Choroid plexus epithelial cell (primary cell): ENCODE measurements at regions not wholly inside any gene's neighbourhood (a gene's known extent, or its start where the extent isn't known, plus 50 kb on each side); places are given as distances from the start of the nearest gene placed in this dataset.

Experiments used
- DNase-seq: peaks from one replicate; pipeline ENCODE4 v3.0.0-alpha.2; 2010; ENCODE audit warnings: low read depth
- H3K4me3 ChIP-seq: 2 replicates; pipeline ENCODE4 v1.5.1; 2011; ENCODE audit warnings: low read depth, mild to moderate bottlenecking, control low read depth, low read length, moderate library complexity
- CTCF ChIP-seq: conservative IDR thresholded peaks from 2 replicates; pipeline ENCODE4 v1.5.1; 2011; ENCODE audit warnings: low read depth, mild to moderate bottlenecking, control low read depth, inconsistent platforms, low read length, moderate library complexity

GRCh38 chr10:29962166-29962850 is 97.1 kb downstream of the JCAD start:
- TF ChIP-seq CTCF, result no peak
- H3K4me3 ChIP-seq, result no peak overlapping the region
- DNase-seq, result no peak

- H3K4me3 ChIP-seq, result no peak overlapping the region
- no peak for DNase-seq
- TF ChIP-seq CTCF, result no peak
Observed at GRCh38 chr10:29961351-29961750, 98.0 kb downstream of the JCAD start.

GRCh38 chr10:29960261-29960660 is 99.1 kb downstream of the JCAD start:
- H3K4me3 ChIP-seq, result no peak overlapping the region
- no peak for TF ChIP-seq CTCF
- no peak for DNase-seq

- DNase-seq, result no peak
- H3K4me3 ChIP-seq, result no peak overlapping the region
- no peak for TF ChIP-seq CTCF
Observed at GRCh38 chr10:29959586-29959985, 99.8 kb downstream of the JCAD start.

GRCh38 chr10:29958440-29958839 is 100.9 kb downstream of the JCAD start:
- DNase-seq, result no peak
- no peak for TF ChIP-seq CTCF
- no peak overlapping the region for H3K4me3 ChIP-seq

GRCh38 chr10:29957907-29958331 is 101.5 kb downstream of the JCAD start:
- no peak overlapping the region for H3K4me3 ChIP-seq
- TF ChIP-seq CTCF, result no peak
- peak; percentile 74 for DNase-seq

GRCh38 chr10:29957236-29957635 is 102.2 kb downstream of the JCAD start:
- H3K4me3 ChIP-seq, result no peak overlapping the region
- no peak for DNase-seq
- no peak for TF ChIP-seq CTCF
